Brain pericyte (primary cell): ENCODE measurements at regions not wholly inside any gene's neighbourhood (a gene's known extent, or its start where the extent isn't known, plus 50 kb on each side); places are given as distances from the start of the nearest gene placed in this dataset.

Experiments
- DNase-seq: peaks from one replicate; pipeline ENCODE4 v3.0.0-alpha.2; 2012; ENCODE audit warnings: low read depth, low spot score

- DNase-seq = no peak
Observed at GRCh38 chr15:31974154-31974794, 56.0 kb upstream of the CHRNA7 start.

GRCh38 chr15:31974855-31975829 lies 55.2 kb upstream of the CHRNA7 start:
- DNase-seq = no peak

GRCh38 chr15:31975830-31976229 lies 54.5 kb upstream of the CHRNA7 start:
- no peak for DNase-seq

- DNase-seq = no peak
Observed at GRCh38 chr15:31977138-31977537, 53.2 kb upstream of the CHRNA7 start.

GRCh38 chr15:31977812-31978661 lies 52.3 kb upstream of the CHRNA7 start:
- DNase-seq = no peak
